Osteoblast (primary cell): ENCODE measurements at regions not wholly inside any gene's neighbourhood (a gene's known extent, or its start where the extent isn't known, plus 50 kb on each side); places are given as distances from the start of the nearest gene placed in this dataset.

Experiments used
- DNase-seq: peaks from one replicate; pipeline ENCODE4 v3.0.0; 2011; ENCODE audit warnings: low spot score, mixed read lengths; ENCODE audit not compliant: insufficient read length; ENCODE audit errors: missing footprints
- H2AFZ ChIP-seq: 2 replicates; pipeline ENCODE4 v1.6.0; 2011; ENCODE audit warnings: mild to moderate bottlenecking, low read length
- H3K27ac ChIP-seq: 2 replicates; pipeline ENCODE4 v1.5.1; 2011; ENCODE audit warnings: mild to moderate bottlenecking, low read depth, low read length, moderate library complexity
- H3K27me3 ChIP-seq: 2 replicates; pipeline ENCODE4 v1.6.0; 2012; ENCODE audit warnings: mild to moderate bottlenecking, control low read depth, inconsistent platforms, low read length, moderate library complexity; ENCODE audit not compliant: insufficient read depth
- H3K36me3 ChIP-seq: 2 replicates; pipeline ENCODE4 v1.5.1; 2011; ENCODE audit warnings: mild to moderate bottlenecking, low read length, control low read depth, moderate library complexity; ENCODE audit not compliant: insufficient read depth
- H3K4me1 ChIP-seq: 2 replicates; pipeline ENCODE4 v1.5.1; 2011; ENCODE audit warnings: mild to moderate bottlenecking, low read length, control low read depth, moderate library complexity; ENCODE audit not compliant: insufficient read depth
- H3K4me2 ChIP-seq: 2 replicates; pipeline ENCODE4 v1.6.0; 2011; ENCODE audit warnings: mild to moderate bottlenecking, low read length; ENCODE audit not compliant: insufficient read depth
- H3K4me3 ChIP-seq: fragments of 200-600 bp; sonication (generic); 3 replicates; pipeline ENCODE4 v1.5.1; 2012; ENCODE audit warnings: mild to moderate bottlenecking, low read length, inconsistent platforms; ENCODE audit not compliant: insufficient read depth
- H3K79me2 ChIP-seq: 2 replicates; pipeline ENCODE4 v1.6.0; 2012; ENCODE audit warnings: mild to moderate bottlenecking, low read length, control low read depth, inconsistent platforms; ENCODE audit not compliant: insufficient read depth
- H3K9me3 ChIP-seq: 2 replicates; pipeline ENCODE4 v1.5.1; 2011; ENCODE audit warnings: low read depth, low read length, control low read depth
- H4K20me1 ChIP-seq: 2 replicates; pipeline ENCODE4 v1.6.0; 2012; ENCODE audit warnings: mild to moderate bottlenecking, low read length, control low read depth; ENCODE audit not compliant: insufficient read depth
- TF ChIP-seq, protein P1 (sequence below): IDR thresholded peaks from 2 replicates; pipeline ENCODE4 v1.5.1; 2011; ENCODE audit warnings: mild to moderate bottlenecking, low read depth, low read length, moderate library complexity; ENCODE audit errors: extremely low read depth

DNA sequence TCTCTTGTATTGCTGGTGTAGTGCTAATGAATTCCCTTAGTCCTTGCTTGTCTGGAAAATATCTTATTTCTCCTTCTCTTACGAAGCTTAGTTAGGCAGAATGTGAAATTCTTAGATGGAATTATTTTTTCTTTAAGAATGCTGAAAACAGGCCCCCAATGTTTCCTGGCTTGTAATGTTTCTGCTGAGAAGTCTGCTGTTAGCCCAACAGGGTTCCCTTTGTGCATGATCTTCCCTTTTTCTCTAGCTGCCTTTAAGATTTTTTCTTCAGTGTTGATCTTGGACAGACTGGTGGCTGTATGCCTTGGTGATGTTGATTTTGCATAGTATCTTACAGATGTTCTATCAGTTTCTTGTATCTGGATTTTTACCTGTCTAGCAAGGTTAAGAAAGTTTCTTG is 191.3 kb upstream of the DMRTA1 start:
- Histone ChIP-seq H2AFZ (no peak overlapping the region), H3K4me1 (no peaks in the 10 kb centered on the region), H3K27me3 (no peaks in the 10 kb centered on the region), H3K4me3 (no peak overlapping the region), H3K4me2 (no peak overlapping the region), H3K27ac (no peak overlapping the region), H4K20me1 (no peaks in the 10 kb centered on the region), H3K9me3 (peaks cover 8% of the 10 kb centered on the region), H3K36me3 (no peaks in the 10 kb centered on the region), H3K79me2 (no peaks in the 10 kb centered on the region)
- no peak for DNase-seq
- TF ChIP-seq, protein P1, sequence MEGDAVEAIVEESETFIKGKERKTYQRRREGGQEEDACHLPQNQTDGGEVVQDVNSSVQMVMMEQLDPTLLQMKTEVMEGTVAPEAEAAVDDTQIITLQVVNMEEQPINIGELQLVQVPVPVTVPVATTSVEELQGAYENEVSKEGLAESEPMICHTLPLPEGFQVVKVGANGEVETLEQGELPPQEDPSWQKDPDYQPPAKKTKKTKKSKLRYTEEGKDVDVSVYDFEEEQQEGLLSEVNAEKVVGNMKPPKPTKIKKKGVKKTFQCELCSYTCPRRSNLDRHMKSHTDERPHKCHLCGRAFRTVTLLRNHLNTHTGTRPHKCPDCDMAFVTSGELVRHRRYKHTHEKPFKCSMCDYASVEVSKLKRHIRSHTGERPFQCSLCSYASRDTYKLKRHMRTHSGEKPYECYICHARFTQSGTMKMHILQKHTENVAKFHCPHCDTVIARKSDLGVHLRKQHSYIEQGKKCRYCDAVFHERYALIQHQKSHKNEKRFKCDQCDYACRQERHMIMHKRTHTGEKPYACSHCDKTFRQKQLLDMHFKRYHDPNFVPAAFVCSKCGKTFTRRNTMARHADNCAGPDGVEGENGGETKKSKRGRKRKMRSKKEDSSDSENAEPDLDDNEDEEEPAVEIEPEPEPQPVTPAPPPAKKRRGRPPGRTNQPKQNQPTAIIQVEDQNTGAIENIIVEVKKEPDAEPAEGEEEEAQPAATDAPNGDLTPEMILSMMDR = no peak

DNA sequence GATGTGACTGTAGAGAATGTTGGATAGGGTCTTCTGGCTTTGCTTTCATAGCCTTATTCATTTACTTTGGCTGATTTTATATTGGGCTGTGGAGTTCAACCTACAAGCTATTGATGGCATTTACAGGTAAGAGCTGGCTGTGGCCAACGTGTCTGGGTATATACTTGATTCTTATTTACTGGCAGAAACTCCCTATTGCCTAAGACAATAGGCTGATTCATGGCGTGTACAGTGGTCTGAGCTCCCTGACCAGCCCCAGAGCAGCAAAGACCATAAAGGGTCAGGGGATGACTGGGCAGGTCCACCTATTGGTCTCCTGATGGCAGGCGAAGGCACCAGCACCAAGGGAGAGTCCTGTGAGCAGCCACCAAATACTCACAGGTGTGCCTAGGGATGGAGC is 190.2 kb upstream of the DMRTA1 start:
- H3K27ac ChIP-seq = no peak overlapping the region
- H2AFZ ChIP-seq = no peak overlapping the region
- H3K4me1 ChIP-seq = no peaks in the 10 kb centered on the region
- H4K20me1 ChIP-seq = no peaks in the 10 kb centered on the region
- no peak for DNase-seq
- H3K9me3 ChIP-seq = peaks cover under 1% of the 10 kb centered on the region
- H3K27me3 ChIP-seq = no peaks in the 10 kb centered on the region
- no peaks in the 10 kb centered on the region for H3K79me2 ChIP-seq
- no peaks in the 10 kb centered on the region for H3K36me3 ChIP-seq
- TF ChIP-seq, protein P1 = no peak
- H3K4me2 ChIP-seq = no peak overlapping the region
- no peak overlapping the region for H3K4me3 ChIP-seq

DNA sequence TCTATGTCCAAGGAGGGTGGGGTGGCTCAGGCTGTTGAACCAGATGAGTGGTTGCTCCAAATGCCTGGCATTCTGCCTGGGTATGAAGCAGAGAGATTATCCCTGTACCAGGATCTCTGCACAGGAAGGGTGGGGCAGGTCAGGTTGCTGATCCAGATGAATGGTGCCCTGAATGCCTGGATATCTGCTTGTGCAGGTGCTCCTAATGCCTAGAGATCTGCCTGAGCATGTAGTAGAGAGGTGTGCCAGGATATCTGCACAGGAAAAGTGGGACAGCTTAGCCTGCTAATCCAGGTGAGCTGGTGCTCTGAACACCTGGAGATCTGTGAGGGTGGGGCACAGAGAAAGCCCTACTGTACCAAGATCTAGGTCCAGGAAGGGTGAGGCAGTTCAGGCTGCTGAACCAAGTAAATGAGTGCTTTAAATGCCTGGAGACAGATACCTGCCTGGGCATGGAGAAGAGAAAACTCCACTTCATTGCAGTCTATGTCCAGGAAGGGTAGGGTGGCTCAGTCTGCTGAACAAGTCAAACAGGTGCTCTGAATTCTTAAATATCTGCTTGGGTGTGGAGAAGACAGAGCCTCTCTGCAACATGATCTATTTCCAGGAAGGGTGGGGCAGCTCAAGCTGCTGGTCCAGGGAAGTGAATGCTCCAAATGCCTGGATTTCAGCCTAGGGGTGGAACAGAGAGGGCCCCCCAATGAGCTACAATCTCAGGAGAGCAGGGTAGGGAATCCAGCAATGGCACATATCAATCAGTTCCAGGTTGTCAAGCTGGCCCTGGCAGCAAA is 189.4 kb upstream of the DMRTA1 start:
- H3K9me3 ChIP-seq = no peaks in the 10 kb centered on the region
- DNase-seq = no peak
- no peak overlapping the region for H3K4me2 ChIP-seq

DNA sequence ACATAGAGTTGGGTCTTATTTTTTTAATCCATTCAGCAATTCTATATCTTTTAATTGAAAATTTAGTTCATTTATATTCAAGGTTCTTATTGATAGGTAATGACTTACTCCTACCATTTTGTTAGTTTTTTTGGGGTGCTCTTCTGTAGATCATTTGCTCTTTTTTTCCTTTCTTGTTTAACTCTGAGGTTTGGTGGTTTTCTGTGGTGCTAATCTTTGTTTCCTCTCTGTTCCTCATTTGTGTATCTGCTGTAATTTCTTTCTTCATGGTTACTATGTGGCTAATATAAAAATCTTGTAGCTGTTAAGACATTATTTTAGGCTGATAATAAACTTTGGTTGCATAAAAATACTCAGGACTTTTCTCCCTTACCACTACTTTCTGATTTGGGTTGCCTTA is 181.6 kb upstream of the DMRTA1 start:
- no peaks in the 10 kb centered on the region for H3K27me3 ChIP-seq
- H3K27ac ChIP-seq = no peak overlapping the region
- TF ChIP-seq, protein P1 = no peak
- no peaks in the 10 kb centered on the region for H3K36me3 ChIP-seq
- H4K20me1 ChIP-seq = no peaks in the 10 kb centered on the region
- no peak overlapping the region for H3K4me3 ChIP-seq
- no peaks in the 10 kb centered on the region for H3K9me3 ChIP-seq
- H3K79me2 ChIP-seq = no peaks in the 10 kb centered on the region
- no peak overlapping the region for H3K4me2 ChIP-seq
- no peaks in the 10 kb centered on the region for H3K4me1 ChIP-seq
- no peak for DNase-seq
- no peak overlapping the region for H2AFZ ChIP-seq

More for the DNA sequence above, 189.4 kb upstream of the DMRTA1 start:
- Histone ChIP-seq H3K4me1 (no peaks in the 10 kb centered on the region), H3K79me2 (no peaks in the 10 kb centered on the region), H2AFZ (no peak overlapping the region), H4K20me1 (no peaks in the 10 kb centered on the region), H3K27ac (no peak overlapping the region), H3K27me3 (no peaks in the 10 kb centered on the region), H3K36me3 (no peaks in the 10 kb centered on the region), H3K4me3 (no peak overlapping the region)
- TF ChIP-seq, protein P1 = no peak
